Ascending aorta (tissue), 2 donors: ENCODE measurements at regions not wholly inside any gene's neighbourhood (a gene's known extent, or its start where the extent isn't known, plus 50 kb on each side); places are given as distances from the start of the nearest gene placed in this dataset.

ENCODE experiments used
- DNase-seq, 2 donors: peaks; one replicate each; pipeline ENCODE4 v3.0.0-alpha.2; 2019; ENCODE audit warnings: low spot score in 2 of 2
- H3K27ac ChIP-seq, 2 donors: fragments of 200-600 bp; sonication (generic); one replicate each; pipeline ENCODE4 v1.5.1; 2016 to 2017; ENCODE audit warnings: mild to moderate bottlenecking in 1 of 2
- H3K27me3 ChIP-seq: fragments of 200-600 bp; sonication (generic); one replicate; pipeline ENCODE4 v1.5.1; 2017
- H3K36me3 ChIP-seq, 2 donors: fragments of 200-600 bp; sonication (generic); one replicate each; pipeline ENCODE4 v1.5.1; 2016
- H3K4me1 ChIP-seq, 2 donors: fragments of 200-600 bp; sonication (generic); one replicate each; pipeline ENCODE4 v1.5.1; 2016 to 2017; ENCODE audit warnings: mild to moderate bottlenecking in 1 of 2
- H3K4me3 ChIP-seq, 2 donors: fragments of 200-600 bp; sonication (generic); one replicate each; pipeline ENCODE4 v1.5.1; 2016 to 2017; ENCODE audit warnings: mild to moderate bottlenecking in 1 of 2
- H3K9me3 ChIP-seq, 2 donors: fragments of 200-600 bp; sonication (generic); one replicate each; pipeline ENCODE4 v1.5.1; 2016
- intact Hi-C: fragments of 100-400 bp; cut with DNase I; formaldehyde crosslinking; loops from one replicate; pipeline ENCODE4 v1.15.1; 2023
- TF ChIP-seq, protein P1 (sequence below), 3 experiments: fragments of 200-600 bp in 2 of 3; fragments of 450-650 bp in 1 of 3; sonication (generic) in 2 of 3; IDR thresholded peaks; one replicate each; pipeline ENCODE4 v1.5.1; 2016 to 2019; ENCODE audit warnings: antibody characterized with exemption in 3 of 3, mild to moderate bottlenecking in 1 of 3, moderate library complexity in 1 of 3

DNA sequence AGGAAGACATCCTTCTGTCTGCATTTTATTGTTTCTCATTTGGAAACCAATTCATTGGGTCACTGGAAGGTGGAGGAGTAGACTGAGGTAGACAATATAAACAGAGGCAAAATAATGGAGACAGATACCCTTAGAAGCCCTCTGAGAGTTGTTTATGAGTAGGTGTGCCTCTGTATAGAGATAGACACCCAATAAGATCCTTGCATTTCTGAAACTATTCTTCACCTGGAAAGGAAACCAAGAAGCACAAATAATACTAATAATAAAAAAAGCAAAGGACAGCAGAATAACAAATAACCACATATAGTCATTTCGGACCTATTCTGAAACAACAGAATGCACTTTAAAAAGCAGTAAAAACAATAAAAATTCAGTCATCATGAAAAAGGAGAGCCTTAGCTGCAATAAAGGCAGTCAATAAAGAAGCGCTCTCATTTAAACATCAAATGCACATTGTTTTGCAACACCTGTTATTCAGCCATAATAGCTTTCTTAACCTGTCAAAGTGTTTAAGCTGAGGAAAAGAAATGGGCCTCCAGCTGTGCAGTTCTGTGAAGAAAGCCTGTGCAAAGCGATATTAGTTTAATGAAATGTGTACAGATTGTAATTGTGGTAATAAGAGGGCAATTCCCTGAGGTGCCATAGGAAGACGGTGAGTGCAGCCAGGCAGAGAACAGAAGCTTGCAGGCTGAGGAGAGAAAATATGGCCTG is 904.2 kb downstream of the STPG2 start:
- no peaks in the 10 kb centered on the region for H3K36me3 ChIP-seq
- DNase-seq = no peak
- H3K9me3 ChIP-seq = no peaks in the 10 kb centered on the region
- intact Hi-C loops = no loop called here
- no peaks in the 10 kb centered on the region for H3K27me3 ChIP-seq
- no peak overlapping the region for H3K4me3 ChIP-seq
- H3K27ac ChIP-seq = no peak overlapping the region
- TF ChIP-seq, protein P1, sequence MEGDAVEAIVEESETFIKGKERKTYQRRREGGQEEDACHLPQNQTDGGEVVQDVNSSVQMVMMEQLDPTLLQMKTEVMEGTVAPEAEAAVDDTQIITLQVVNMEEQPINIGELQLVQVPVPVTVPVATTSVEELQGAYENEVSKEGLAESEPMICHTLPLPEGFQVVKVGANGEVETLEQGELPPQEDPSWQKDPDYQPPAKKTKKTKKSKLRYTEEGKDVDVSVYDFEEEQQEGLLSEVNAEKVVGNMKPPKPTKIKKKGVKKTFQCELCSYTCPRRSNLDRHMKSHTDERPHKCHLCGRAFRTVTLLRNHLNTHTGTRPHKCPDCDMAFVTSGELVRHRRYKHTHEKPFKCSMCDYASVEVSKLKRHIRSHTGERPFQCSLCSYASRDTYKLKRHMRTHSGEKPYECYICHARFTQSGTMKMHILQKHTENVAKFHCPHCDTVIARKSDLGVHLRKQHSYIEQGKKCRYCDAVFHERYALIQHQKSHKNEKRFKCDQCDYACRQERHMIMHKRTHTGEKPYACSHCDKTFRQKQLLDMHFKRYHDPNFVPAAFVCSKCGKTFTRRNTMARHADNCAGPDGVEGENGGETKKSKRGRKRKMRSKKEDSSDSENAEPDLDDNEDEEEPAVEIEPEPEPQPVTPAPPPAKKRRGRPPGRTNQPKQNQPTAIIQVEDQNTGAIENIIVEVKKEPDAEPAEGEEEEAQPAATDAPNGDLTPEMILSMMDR (IDR thresholded peaks at IDR 0.05) = no peak
- no peaks in the 10 kb centered on the region for H3K4me1 ChIP-seq

DNA sequence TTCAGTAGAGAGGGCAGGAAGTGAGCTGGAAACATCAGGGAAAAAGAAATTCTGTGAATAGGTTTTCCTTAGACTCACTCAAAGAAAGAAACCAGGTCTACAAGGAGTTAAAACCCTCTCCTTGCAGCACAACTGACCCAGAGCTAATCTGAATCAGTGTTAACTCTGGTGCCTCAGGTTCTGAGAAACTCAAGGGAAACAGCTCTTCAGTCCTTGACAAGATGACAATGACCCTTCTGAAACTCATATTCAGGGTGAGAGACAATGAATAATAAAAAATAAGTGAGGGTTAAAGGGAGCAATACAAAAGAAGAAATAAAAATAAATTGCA is 903.6 kb downstream of the STPG2 start:
- Histone ChIP-seq H3K27me3 (no peaks in the 10 kb centered on the region), H3K27ac (no peak overlapping the region), H3K4me1 (no peaks in the 10 kb centered on the region), H3K9me3 (no peaks in the 10 kb centered on the region), H3K4me3 (no peak overlapping the region), H3K36me3 (no peaks in the 10 kb centered on the region)
- DNase-seq = no peak
- intact Hi-C loops = no loop called here
- TF ChIP-seq, protein P1 (IDR thresholded peaks at IDR 0.05) = no peak

DNA sequence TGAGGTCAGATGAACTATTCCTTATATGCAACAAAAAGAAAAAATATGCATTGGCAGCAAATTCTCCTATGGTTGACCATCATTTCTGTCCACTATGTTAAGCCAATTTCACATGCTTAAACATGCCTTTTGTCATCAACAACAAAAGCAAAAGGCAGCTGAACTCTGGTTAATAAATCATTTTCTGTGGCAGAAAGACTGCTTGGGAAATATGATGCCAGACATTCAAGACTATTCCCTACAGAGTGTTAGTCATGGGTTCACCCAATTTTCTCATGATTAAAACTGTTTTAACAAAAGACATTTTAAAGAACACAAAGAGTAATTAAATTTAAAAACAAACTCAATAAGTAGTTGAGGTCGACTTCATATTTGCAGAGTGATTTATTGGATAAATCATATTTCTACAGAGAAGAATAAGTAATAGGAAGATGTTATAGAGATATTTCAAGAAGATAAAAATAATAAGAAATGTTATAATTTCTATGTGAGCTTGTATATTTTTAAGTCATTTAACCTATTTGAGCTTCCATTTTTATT is 890.6 kb downstream of the STPG2 start:
- Histone ChIP-seq H3K4me3 (no peak overlapping the region), H3K27me3 (no peaks in the 10 kb centered on the region), H3K4me1 (no peaks in the 10 kb centered on the region), H3K9me3 (no peaks in the 10 kb centered on the region), H3K27ac (no peak overlapping the region), H3K36me3 (no peaks in the 10 kb centered on the region)
- DNase-seq = no peak
- intact Hi-C loops = no loop called here
- TF ChIP-seq, protein P1 (IDR thresholded peaks at IDR 0.05) = no peak

DNA sequence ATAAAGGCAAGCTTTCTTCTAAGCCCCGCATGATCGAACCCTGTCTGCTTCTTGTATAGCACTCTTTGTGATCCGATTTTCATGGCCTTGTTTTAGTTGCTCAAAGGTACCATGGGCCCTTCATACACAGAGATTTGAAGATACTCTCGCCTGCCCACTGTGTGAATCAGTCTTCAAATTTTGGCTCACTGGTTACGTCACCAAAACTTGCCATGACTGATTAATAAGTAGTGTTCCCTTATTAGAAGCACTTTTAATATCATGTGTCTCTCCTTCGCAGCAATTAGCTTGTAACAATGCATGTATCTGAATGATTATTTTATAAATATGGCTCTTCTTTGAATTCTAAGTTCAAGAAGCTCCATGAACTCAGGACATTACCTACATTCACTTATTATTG is 880.5 kb downstream of the STPG2 start:
- intact Hi-C loops = no loop called here
- DNase-seq = no peak
- Histone ChIP-seq H3K9me3 (no peaks in the 10 kb centered on the region), H3K27me3 (no peaks in the 10 kb centered on the region), H3K4me3 (no peak overlapping the region), H3K4me1 (no peaks in the 10 kb centered on the region), H3K36me3 (no peaks in the 10 kb centered on the region), H3K27ac (no peak overlapping the region)
- TF ChIP-seq, protein P1 (IDR thresholded peaks at IDR 0.05) = no peak

DNA sequence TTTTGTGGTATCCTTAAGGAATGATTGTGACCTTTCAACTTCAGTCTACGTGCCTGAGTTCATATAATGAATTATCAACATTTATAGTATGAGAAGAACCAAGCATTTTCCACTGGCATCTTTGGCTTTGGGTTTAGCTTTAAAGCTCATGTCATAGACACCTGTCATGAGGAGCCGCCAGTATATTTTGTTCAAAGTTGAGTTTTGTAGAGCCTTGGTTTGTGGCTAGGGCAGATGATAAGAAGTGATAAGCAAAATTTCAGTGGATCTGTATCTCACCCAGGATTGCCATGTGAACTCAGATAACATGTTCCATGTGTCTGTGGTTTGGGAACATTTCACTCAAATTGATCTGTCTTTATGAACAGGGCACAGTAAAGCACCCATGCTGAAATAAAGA is 873.2 kb downstream of the STPG2 start:
- no peaks in the 10 kb centered on the region for H3K27me3 ChIP-seq
- TF ChIP-seq, protein P1 (IDR thresholded peaks at IDR 0.05) = no peak
- intact Hi-C loops = no loop called here
- H3K27ac ChIP-seq = no peak overlapping the region
- H3K4me3 ChIP-seq = no peak overlapping the region
- H3K36me3 ChIP-seq = no peaks in the 10 kb centered on the region
- H3K4me1 ChIP-seq = no peaks in the 10 kb centered on the region
- H3K9me3 ChIP-seq = no peaks in the 10 kb centered on the region
- no peak for DNase-seq

DNA sequence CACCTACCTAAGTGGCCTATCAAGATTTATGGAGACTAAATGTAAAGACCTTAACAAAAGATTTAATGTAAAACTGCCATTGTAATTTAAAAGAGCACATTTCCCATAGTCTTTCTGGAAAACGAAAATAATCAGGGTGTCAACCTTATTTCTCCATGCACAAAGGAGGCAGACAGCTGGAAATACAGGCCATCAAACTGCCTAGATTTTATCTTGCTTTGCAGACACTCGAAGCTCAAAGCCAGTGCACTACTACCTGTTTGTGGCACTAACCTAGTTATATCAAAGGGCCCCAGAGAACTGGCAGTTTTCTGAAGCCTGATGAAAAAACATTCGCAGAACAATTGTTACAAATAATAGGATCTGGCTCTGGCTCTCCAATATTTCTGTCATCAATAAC is 863.9 kb downstream of the STPG2 start:
- Histone ChIP-seq H3K27me3 (no peaks in the 10 kb centered on the region), H3K9me3 (no peaks in the 10 kb centered on the region), H3K36me3 (no peaks in the 10 kb centered on the region), H3K27ac (no peak overlapping the region), H3K4me1 (no peaks in the 10 kb centered on the region), H3K4me3 (no peak overlapping the region)
- TF ChIP-seq, protein P1 (IDR thresholded peaks at IDR 0.05) = no peak
- DNase-seq = no peak
- intact Hi-C loops = no loop called here
